IMR-90 (cell line): ENCODE measurements at regions not wholly inside any gene's neighbourhood (a gene's known extent, or its start where the extent isn't known, plus 50 kb on each side); places are given as distances from the start of the nearest gene placed in this dataset.

ENCODE experiments used
- ATAC-seq: fragments of 200-7000 bp; cut with Tn5 transposase; 2 replicates; pipeline ENCODE4 v1.9.1; 2020; ENCODE audit warnings: low read depth, mild to moderate bottlenecking, moderate library complexity
- BruUV-seq: library from RNA; stranded (reverse); fragments of 400-500 nt; replicated peaks from 2 replicates; lab custom pipeline; 2021; lab: Mats Ljungman, UMichigan
- CTCF ChIA-PET: fragments of 300-600 bp; formaldehyde crosslinking; extraction: SDS; loops from one replicate; lab custom pipeline; 2021; ENCODE audit warnings: antibody characterized with exemption; lab: Yijun Ruan, JAX
- POLR2A ChIA-PET: fragments of 300-600 bp; sonication (Branson Sonifier 250); formaldehyde crosslinking; loops from one replicate; lab custom pipeline; 2022; ENCODE audit warnings: antibody characterized with exemption; ENCODE audit not compliant: unreplicated experiment; lab: Charles Lee
- DNase-seq: peaks from one replicate; pipeline ENCODE4 v3.0.0; 2013
- H2AFZ ChIP-seq: replicated peaks from 2 replicates; pipeline ENCODE3; 2013; ENCODE audit warnings: low read length, mild to moderate bottlenecking; ENCODE audit not compliant: poor library complexity
- H2AK5ac ChIP-seq: 2 replicates; pipeline ENCODE4 v1.6.1; 2013; ENCODE audit warnings: low read depth, low read length, inconsistent platforms
- H2AK9ac ChIP-seq: replicated peaks from 2 replicates; pipeline ENCODE3; 2013; ENCODE audit warnings: mild to moderate bottlenecking, low read depth, low read length, moderate library complexity; ENCODE audit not compliant: poor library complexity
- H2BK120ac ChIP-seq: 2 replicates; pipeline ENCODE4 v1.6.1; 2013; ENCODE audit warnings: low read depth, low read length, inconsistent platforms
- H2BK15ac ChIP-seq: 3 replicates; pipeline ENCODE4 v1.6.1; 2013; ENCODE audit warnings: low read depth, low read length, inconsistent platforms
- H2BK20ac ChIP-seq: 2 replicates; pipeline ENCODE4 v1.6.1; 2013; ENCODE audit warnings: low read depth, mild to moderate bottlenecking, inconsistent platforms, low read length, moderate library complexity
- H2BK5ac ChIP-seq: 2 replicates; pipeline ENCODE4 v1.6.1; 2013; ENCODE audit warnings: mild to moderate bottlenecking, low read depth, low read length, inconsistent platforms; ENCODE audit not compliant: poor library complexity, severe bottlenecking
- H3K14ac ChIP-seq: replicated peaks from 2 replicates; pipeline ENCODE4 v1.6.1; 2013; ENCODE audit warnings: low read depth, low read length, inconsistent platforms
- H3K18ac ChIP-seq: 2 replicates; pipeline ENCODE4 v1.6.1; 2013; ENCODE audit warnings: low read depth, low read length, control low read depth
- H3K23ac ChIP-seq: 2 replicates; pipeline ENCODE4 v1.6.1; 2013; ENCODE audit warnings: low read depth, low read length, inconsistent platforms
- H3K27ac ChIP-seq: 2 replicates; pipeline ENCODE4 v1.5.1; 2013; ENCODE audit warnings: mild to moderate bottlenecking, control low read depth, low read length; ENCODE audit not compliant: insufficient read depth
- H3K27me3 ChIP-seq: 2 replicates; pipeline ENCODE4 v1.6.1; 2013; ENCODE audit warnings: low read length; ENCODE audit not compliant: control insufficient read depth, insufficient read depth
- H3K36me3 ChIP-seq: 2 replicates; pipeline ENCODE4 v1.6.1; 2013; ENCODE audit warnings: low read length, mixed read lengths; ENCODE audit not compliant: control insufficient read depth, insufficient read depth
- H3K4ac ChIP-seq: 2 replicates; pipeline ENCODE4 v1.6.1; 2013; ENCODE audit warnings: low read depth, low read length, inconsistent platforms
- H3K4me1 ChIP-seq: 2 replicates; pipeline ENCODE4 v1.6.1; 2013; ENCODE audit warnings: low read length, mixed read lengths; ENCODE audit not compliant: control insufficient read depth, insufficient read depth
- H3K4me2 ChIP-seq: 2 replicates; pipeline ENCODE4 v1.6.1; 2013; ENCODE audit warnings: low read depth, mild to moderate bottlenecking, control low read depth, low read length, moderate library complexity
- H3K4me3 ChIP-seq: 2 replicates; pipeline ENCODE4 v1.5.1; 2013; ENCODE audit warnings: low read depth, mild to moderate bottlenecking, control low read depth, low read length, moderate library complexity; ENCODE audit not compliant: insufficient read depth
- H3K56ac ChIP-seq: 2 replicates; pipeline ENCODE4 v1.6.1; 2013; ENCODE audit warnings: low read length, inconsistent platforms; ENCODE audit not compliant: insufficient read depth; ENCODE audit errors: extremely low read depth
- H3K79me1 ChIP-seq, 2 experiments: 2 replicates each; pipeline ENCODE4 v1.6.1; 2013; ENCODE audit warnings: low read length in 2 of 2, inconsistent platforms in 1 of 2, low read depth in 1 of 2
- H3K9ac ChIP-seq: 2 replicates; pipeline ENCODE4 v1.6.1; 2013; ENCODE audit warnings: low read depth, low read length, control low read depth
- H3K9me1 ChIP-seq: 2 replicates; pipeline ENCODE4 v1.6.1; 2013; ENCODE audit warnings: low read length, inconsistent platforms; ENCODE audit not compliant: insufficient read depth
- H3K9me3 ChIP-seq: 2 replicates; pipeline ENCODE4 v1.6.1; 2013; ENCODE audit warnings: low read length; ENCODE audit not compliant: control insufficient read depth, insufficient read depth
- H4K20me1 ChIP-seq: 2 replicates; pipeline ENCODE4 v1.6.1; 2013; ENCODE audit warnings: low read length, inconsistent platforms; ENCODE audit not compliant: insufficient read depth
- H4K5ac ChIP-seq: 2 replicates; pipeline ENCODE4 v1.6.1; 2013; ENCODE audit warnings: mild to moderate bottlenecking, low read depth, low read length, control low read depth
- H4K8ac ChIP-seq, 2 experiments: 2 replicates each; pipeline ENCODE4 v1.6.1; 2013; ENCODE audit warnings: low read depth in 2 of 2, low read length in 2 of 2, control low read depth in 1 of 2, inconsistent platforms in 1 of 2
- H4K91ac ChIP-seq: 2 replicates; pipeline ENCODE4 v1.6.1; 2013; ENCODE audit warnings: low read depth, low read length, inconsistent platforms; ENCODE audit not compliant: insufficient read depth
- BHLHE40 ChIP-seq: fragments of 150-350 bp; IDR thresholded peaks from 2 replicates; pipeline ENCODE4 v1.6.1; 2016; ENCODE audit warnings: mild to moderate bottlenecking, low read depth, low read length
- CEBPB ChIP-seq: IDR thresholded peaks from 2 replicates; pipeline ENCODE4 v1.6.1; 2012; ENCODE audit warnings: low read depth, low read length, improper control_type of control experiment
- CHD1 ChIP-seq: IDR thresholded peaks from 2 replicates; pipeline ENCODE4 v1.6.1; 2012; ENCODE audit warnings: low read depth, low read length, improper control_type of control experiment
- FOS ChIP-seq: fragments of 150-350 bp; IDR thresholded peaks from 2 replicates; pipeline ENCODE4 v1.6.1; 2016; ENCODE audit warnings: low read depth, low read length
- MAFK ChIP-seq: IDR thresholded peaks from 2 replicates; pipeline ENCODE4 v1.6.1; 2012; ENCODE audit warnings: low read depth, low read length, improper control_type of control experiment
- MAZ ChIP-seq: IDR thresholded peaks from 2 replicates; pipeline ENCODE4 v1.6.1; 2012; ENCODE audit warnings: low read depth, mild to moderate bottlenecking, low read length, improper control_type of control experiment, moderate library complexity, borderline replicate concordance
- MXI1 ChIP-seq: IDR thresholded peaks from 2 replicates; pipeline ENCODE4 v1.6.1; 2012; ENCODE audit warnings: low read depth, mild to moderate bottlenecking, low read length, moderate library complexity, borderline replicate concordance
- NFE2L2 ChIP-seq: fragments of 150-350 bp; IDR thresholded peaks from 2 replicates; pipeline ENCODE4 v1.6.1; 2016; ENCODE audit warnings: low read depth, mild to moderate bottlenecking, low read length
- POLR2A ChIP-seq: IDR thresholded peaks from 2 replicates; pipeline ENCODE4 v1.6.1; 2012; ENCODE audit warnings: mild to moderate bottlenecking, low read depth, low read length
- RAD21 ChIP-seq: IDR thresholded peaks from 2 replicates; pipeline ENCODE4 v1.6.1; 2012; ENCODE audit warnings: low read length, improper control_type of control experiment
- RCOR1 ChIP-seq: IDR thresholded peaks from 2 replicates; pipeline ENCODE4 v1.6.1; 2012; ENCODE audit warnings: mild to moderate bottlenecking, low read length, improper control_type of control experiment; ENCODE audit not compliant: insufficient replicate concordance
- RFX5 ChIP-seq: IDR thresholded peaks from 2 replicates; pipeline ENCODE4 v1.8.0; 2012; ENCODE audit warnings: low read depth, mild to moderate bottlenecking, low read length, moderate library complexity
- SMC3 ChIP-seq: fragments of 150-350 bp; IDR thresholded peaks from 2 replicates; pipeline ENCODE4 v1.6.1; 2016; ENCODE audit warnings: low read depth, mild to moderate bottlenecking, antibody characterized with exemption, low read length, moderate library complexity
- USF2 ChIP-seq: fragments of 150-350 bp; IDR thresholded peaks from 2 replicates; pipeline ENCODE4 v1.6.1; 2017; ENCODE audit warnings: mild to moderate bottlenecking, antibody characterized with exemption, low read length, low read depth
- WGBS, 2 experiments: methylation state at CpG; one replicate each; pipeline versions ENCODE4 v1.1.5 to v1.1.7; 2013; ENCODE audit warnings: missing lambda C conversion rate in 2 of 2; ENCODE audit not compliant: insufficient read length in 1 of 2; ENCODE audit errors: extremely low coverage in 2 of 2; 5-methylcytosine and 5-hydroxymethylcytosine counted together
- dilution Hi-C: fragments of 300-500 bp; cut with HindIII; formaldehyde crosslinking; loops from one replicate; pipeline ENCODE4 v1.14.3; 2018; ENCODE audit warnings: low sequenced_read_pairs; ENCODE audit not compliant: unreplicated experiment
- in situ Hi-C: fragments of 300-500 bp; cut with MboI; formaldehyde crosslinking; loops from 3 replicates; pipeline ENCODE4 v1.14.3; 2019; ENCODE audit warnings: low sequenced_read_pairs, inconsistent platforms, mixed read lengths
- intact Hi-C: fragments of 100-400 bp; cut with micrococcal nuclease; formaldehyde crosslinking; loops from 2 replicates; pipeline ENCODE4 v1.10.0; 2022
- TF ChIP-seq, protein P1 (sequence below): conservative IDR thresholded peaks from 2 replicates; pipeline ENCODE4 v1.5.1; 2012; ENCODE audit warnings: mild to moderate bottlenecking, low read depth, low read length, improper control_type of control experiment
- TF ChIP-seq, protein P2 (sequence below): fragments of 150-350 bp; IDR thresholded peaks from 2 replicates; pipeline ENCODE4 v1.6.1; 2016; ENCODE audit warnings: low read depth, mild to moderate bottlenecking, low read length, moderate library complexity, borderline replicate concordance

DNA sequence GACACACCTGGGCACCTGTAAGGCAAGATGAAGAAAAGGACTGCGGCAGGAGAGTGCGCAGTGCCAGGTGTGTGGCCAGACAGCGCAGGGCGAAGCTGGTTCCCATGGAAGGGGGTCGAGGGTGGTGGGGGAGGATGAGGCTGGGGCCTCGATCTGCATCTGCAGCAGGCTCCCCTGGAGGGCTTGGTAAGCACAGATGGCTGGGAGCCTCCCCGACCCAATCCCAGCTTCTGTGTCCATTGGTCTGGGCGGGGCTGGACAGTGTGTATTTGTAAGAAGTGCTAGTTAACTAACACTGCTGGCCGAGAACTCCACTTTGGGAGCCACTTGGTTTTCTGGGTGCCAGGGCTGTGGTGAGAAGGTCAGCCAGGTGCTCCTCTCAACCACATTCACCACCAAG is 385.1 kb upstream of the IRX1 start:
- Histone ChIP-seq H3K18ac (no peak overlapping the region), H4K91ac (no peak overlapping the region), H3K4me1 (no peaks in the 10 kb centered on the region), H3K23ac (no peak overlapping the region), H3K4me2 (no peak overlapping the region), H2BK15ac (no peak overlapping the region), H4K5ac (no peak overlapping the region), H2BK120ac (no peak overlapping the region), H3K14ac (no peak overlapping the region), H3K79me1 (no peaks in the 10 kb centered on the region), H2AK9ac (no peak overlapping the region), H3K9me3 (peaks cover 38% of the 10 kb centered on the region), H2AFZ (no peak overlapping the region), H3K4me3 (no peak overlapping the region), H2BK20ac (no peak overlapping the region), H4K8ac (no peak overlapping the region), H3K27ac (no peak overlapping the region), H2AK5ac (no peak overlapping the region), H2BK5ac (no peak overlapping the region), H3K36me3 (no peaks in the 10 kb centered on the region), H3K56ac (no peak overlapping the region), H4K20me1 (no peaks in the 10 kb centered on the region), H3K9ac (no peak overlapping the region), H3K9me1 (no peaks in the 10 kb centered on the region), H3K4ac (no peak overlapping the region), H3K27me3 (no peaks in the 10 kb centered on the region)
- no TSS peak for BruUV-seq
- POLR2A ChIA-PET = no interaction called here
- no peak for TF ChIP-seq SMC3
- no peak for TF ChIP-seq MAZ
- TF ChIP-seq USF2 = no peak
- TF ChIP-seq MXI1 = no peak
- TF ChIP-seq BHLHE40 = no peak
- no peak for TF ChIP-seq RCOR1
- no peak for TF ChIP-seq RFX5
- TF ChIP-seq MAFK = no peak
- no peak for TF ChIP-seq NFE2L2
- no peak for TF ChIP-seq RAD21
- no peak for TF ChIP-seq POLR2A
- no peak for TF ChIP-seq FOS
- no peak for TF ChIP-seq CHD1
- no peak for TF ChIP-seq CEBPB
- TF ChIP-seq, protein P1, sequence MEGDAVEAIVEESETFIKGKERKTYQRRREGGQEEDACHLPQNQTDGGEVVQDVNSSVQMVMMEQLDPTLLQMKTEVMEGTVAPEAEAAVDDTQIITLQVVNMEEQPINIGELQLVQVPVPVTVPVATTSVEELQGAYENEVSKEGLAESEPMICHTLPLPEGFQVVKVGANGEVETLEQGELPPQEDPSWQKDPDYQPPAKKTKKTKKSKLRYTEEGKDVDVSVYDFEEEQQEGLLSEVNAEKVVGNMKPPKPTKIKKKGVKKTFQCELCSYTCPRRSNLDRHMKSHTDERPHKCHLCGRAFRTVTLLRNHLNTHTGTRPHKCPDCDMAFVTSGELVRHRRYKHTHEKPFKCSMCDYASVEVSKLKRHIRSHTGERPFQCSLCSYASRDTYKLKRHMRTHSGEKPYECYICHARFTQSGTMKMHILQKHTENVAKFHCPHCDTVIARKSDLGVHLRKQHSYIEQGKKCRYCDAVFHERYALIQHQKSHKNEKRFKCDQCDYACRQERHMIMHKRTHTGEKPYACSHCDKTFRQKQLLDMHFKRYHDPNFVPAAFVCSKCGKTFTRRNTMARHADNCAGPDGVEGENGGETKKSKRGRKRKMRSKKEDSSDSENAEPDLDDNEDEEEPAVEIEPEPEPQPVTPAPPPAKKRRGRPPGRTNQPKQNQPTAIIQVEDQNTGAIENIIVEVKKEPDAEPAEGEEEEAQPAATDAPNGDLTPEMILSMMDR = no peak
- TF ChIP-seq, protein P2, sequence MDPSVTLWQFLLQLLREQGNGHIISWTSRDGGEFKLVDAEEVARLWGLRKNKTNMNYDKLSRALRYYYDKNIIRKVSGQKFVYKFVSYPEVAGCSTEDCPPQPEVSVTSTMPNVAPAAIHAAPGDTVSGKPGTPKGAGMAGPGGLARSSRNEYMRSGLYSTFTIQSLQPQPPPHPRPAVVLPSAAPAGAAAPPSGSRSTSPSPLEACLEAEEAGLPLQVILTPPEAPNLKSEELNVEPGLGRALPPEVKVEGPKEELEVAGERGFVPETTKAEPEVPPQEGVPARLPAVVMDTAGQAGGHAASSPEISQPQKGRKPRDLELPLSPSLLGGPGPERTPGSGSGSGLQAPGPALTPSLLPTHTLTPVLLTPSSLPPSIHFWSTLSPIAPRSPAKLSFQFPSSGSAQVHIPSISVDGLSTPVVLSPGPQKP = no peak
- CTCF ChIA-PET = no interaction called here
- dilution Hi-C loops = no loop called here
- ATAC-seq = no peak
- in situ Hi-C loops = no loop called here
- DNase-seq = no peak
- intact Hi-C loops = no loop called here
- WGBS, 2 experiments = no CpG with 5 or more reads among the region's 9 CpGs
